HG03280 (cell line): ENCODE measurements at regions not wholly inside any gene's neighbourhood (a gene's known extent, or its start where the extent isn't known, plus 50 kb on each side); places are given as distances from the start of the nearest gene placed in this dataset.

Experiments used
- ATAC-seq: cut with Tn5 transposase; IDR thresholded peaks from one replicate; pipeline ENCODE4 v1.9.1; 2021; ENCODE audit warnings: mild to moderate bottlenecking, moderate library complexity; ENCODE audit not compliant: unreplicated experiment

DNA sequence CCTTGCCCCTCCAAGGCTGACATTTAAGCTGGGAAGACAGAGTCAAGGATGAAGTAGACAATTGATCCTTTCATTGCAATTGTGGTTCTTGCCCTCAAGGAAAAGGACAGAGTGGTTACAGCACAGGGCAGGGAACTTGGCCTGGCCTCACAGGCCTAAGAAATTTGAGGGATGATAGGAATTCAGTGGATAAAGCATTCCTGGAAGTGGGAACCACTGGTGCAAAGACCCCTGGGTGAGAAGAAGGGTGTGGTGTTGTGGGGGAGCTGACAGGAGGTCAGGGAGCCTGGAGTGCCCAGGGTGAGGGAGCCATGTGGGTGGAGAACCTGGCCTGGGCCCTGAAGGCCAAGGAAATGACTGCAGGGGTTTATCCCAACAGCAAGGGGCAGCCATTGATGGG is 287.4 kb downstream of the UACA start:
- no peak for ATAC-seq

DNA sequence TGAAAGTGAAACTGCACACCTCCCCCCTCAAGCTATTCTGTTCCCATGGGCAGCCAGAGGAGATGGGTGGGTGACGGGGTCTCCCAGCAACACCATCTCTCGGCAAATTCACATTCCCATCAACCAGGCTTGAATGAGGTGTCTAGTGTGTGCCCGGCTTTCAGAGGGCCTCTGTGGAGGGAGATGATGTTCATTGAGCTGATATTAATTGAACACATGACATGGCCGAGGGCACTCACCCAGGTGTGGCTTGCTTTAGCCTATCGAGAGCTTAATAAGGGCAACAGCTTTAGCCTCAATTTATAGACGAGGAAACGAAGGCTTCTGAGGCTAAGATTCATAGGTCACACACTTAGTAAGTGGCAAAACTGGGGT is 288.0 kb downstream of the UACA start:
- ATAC-seq, result no peak

DNA sequence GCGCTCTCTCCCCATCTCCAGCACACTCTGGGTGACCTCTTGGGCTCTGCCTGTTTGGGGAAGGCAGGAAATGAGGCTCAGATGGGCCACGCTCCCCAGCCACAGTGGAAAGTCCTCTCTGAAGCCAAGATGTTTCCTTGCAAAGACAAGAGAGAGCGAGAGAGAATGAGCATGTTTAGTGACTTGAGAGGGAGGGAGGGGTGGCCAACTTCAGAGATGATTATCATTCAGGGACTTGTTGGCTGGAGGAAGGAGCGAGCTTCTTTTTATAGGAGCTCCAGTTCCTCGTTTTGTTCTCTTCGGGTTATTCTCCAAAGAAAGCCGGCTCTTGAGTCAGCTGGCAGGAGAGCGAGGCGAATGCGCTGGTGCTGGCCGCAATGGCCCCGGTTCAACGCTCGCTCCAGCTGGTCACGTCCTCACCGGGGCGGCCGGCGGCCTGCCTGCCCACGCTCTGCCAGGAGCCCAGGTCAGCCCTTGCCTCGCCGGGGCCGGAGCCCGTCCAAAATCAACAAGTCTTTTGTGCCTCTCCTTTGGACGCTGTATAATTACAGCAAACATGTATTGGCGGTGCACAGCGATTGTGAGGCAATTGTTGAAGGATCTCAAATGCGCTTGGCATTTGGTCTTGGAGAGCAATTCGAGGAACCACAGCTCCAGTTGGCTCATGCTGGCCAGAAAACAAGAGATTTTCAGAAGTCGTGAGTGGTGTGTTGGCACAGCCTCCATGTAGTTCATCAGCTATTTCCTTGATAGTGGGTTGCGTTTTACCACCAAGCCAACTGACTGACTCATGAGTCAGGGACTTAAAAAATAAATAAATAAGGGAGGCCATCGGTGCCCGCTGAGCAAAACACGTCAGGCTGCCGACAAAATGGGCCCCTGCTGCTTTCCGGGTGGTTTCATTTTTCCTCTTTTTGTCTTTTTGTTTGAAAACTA is 288.6 kb downstream of the UACA start:
- ATAC-seq, result no peak

DNA sequence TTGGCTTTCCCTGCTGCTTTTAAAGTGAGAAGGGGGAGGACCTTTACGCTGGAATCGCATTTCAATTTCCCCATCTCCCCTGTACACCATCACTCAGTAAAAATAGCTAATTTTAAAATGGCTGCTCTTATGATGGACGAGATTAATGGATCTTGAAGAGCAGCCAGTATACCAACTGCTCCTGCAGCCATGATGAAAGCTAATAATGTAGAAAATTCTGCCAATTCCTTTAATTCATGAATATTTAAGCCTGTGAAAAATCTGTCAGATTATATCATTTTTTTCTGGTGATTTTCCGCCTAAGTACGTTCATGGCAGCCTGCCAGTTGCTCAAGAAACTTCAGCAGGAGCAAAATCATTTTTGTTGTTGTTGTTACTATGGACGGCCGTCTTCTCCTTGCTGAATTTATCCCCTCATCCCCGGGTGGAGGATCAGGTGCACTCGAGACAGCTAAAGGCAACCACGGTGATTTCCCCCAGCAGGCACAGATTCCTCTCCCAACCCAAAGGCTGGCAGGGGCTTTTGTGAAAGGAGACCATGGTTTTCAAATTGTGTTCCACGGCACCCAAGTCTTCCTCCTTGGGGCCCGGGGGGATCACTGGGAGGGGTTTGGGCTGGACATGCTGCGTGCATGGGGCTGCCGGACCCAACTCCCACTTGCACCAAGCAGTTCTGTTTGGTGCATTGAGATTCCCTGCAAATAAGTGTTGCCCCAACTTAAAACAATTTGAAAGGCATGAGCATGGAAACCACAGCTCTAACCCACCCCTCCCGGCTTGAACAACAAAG is 289.6 kb downstream of the UACA start:
- no peak for ATAC-seq

DNA sequence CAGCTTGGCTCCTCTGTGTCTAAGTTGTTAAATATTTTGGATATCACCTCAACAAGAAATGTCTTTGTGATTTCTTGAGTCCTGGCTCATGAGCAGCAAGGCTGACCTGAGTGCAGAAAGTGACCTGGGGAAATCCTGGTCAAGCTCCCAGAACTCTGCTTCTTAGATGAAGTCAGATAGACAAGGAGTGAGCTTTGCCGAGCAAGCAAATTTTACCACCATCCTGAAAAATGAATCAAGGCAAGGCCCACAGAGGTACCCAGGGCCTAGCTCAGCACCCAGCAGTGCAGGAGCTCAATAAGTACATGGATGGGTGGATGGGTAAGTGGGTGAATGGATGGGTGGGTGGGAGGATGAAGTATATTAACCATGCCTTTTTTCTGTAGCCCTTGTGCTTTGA is 291.8 kb downstream of the UACA start:
- no peak for ATAC-seq

DNA sequence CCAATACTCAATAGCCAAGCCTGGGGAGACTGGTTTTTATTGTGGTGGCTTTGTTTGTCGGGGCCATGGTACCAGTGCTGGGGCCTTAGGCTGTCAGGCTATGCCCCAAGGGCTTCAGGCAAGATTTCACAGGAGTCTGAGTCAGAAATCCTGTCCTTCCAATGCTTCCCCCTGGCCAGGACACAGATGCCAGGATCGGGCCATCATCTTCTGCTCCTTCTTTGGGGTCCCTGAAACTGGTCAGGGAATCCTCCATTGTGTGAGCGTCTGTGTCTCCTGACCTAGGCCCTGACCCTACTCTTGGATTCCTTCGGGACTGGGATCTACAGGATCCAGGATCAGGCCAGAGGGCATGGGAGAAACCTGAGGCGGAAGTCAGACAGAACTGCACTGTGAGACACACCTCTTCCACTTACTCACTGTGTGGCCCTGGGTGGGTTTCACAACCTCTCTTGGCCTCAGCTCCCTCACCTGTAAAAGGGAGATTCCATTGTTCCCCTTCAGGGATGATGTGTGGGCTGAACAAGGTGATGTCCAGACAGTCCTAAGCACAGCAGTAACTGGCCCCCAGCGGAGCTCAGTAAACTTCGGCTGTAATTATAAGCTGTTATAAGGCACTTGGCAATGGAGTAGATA is 292.7 kb downstream of the UACA start:
- no peak for ATAC-seq

DNA sequence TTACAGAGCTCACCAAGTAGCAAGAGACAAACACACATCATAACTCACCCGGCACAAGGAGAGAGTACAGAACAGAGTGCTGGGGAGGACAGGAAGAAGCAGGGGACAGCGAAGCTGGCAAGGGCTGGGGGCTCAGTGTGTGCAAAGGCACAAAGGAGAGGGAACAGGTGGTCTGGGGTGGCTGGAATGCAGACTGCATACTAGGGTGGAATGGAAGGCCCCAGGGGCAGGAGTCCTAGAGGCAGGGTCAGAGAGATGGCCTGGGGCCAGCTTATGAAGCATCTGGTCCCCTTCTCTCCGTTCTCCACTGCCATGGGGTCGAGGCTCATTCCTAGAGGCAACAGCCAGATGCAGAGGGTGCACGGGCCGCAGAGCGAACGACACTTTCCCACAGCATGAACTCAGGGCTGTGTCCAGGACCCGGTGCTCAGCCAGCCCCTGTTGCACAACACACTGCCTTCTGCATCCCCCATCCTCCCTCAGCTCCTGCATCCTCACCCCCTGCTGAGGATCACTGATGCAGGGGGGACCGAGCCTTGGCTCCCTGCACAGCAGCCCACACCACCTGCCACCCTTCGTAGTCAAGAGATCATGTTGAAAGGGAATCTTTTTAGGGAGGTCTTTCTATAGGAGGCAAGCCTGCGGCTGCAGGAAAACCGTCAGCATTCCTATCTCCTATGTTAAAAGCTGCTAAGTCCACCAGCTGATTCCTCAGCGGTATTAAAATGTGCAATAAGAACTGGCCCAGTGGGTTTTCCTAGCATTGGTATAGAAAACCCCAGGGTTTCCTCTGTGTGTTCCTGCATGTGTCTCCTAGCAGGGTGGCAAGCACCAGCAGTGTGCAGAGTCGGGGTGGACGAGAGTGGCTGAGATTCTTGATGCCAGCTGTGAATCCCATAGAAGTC is 293.5 kb downstream of the UACA start:
- ATAC-seq, result no peak

DNA sequence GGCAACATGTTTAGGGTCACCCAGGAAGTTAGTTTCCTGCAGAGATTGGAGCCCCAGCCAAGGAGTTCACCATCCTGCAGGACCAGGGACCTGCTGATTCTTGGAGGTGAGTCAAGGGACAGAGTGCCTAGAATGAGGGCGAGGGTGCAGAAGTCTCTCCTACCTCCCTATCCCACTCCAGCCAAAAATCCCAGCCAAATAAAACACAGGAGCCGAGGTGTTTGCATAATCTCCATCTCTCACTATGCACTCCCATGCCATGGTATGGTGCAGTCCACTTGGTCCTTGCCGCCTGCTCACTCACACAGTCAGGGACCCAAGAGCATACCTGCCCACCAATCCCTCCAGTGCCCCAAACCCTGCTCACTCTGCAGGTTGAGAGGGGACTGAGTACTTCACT is 294.2 kb downstream of the UACA start:
- ATAC-seq, result no peak

DNA sequence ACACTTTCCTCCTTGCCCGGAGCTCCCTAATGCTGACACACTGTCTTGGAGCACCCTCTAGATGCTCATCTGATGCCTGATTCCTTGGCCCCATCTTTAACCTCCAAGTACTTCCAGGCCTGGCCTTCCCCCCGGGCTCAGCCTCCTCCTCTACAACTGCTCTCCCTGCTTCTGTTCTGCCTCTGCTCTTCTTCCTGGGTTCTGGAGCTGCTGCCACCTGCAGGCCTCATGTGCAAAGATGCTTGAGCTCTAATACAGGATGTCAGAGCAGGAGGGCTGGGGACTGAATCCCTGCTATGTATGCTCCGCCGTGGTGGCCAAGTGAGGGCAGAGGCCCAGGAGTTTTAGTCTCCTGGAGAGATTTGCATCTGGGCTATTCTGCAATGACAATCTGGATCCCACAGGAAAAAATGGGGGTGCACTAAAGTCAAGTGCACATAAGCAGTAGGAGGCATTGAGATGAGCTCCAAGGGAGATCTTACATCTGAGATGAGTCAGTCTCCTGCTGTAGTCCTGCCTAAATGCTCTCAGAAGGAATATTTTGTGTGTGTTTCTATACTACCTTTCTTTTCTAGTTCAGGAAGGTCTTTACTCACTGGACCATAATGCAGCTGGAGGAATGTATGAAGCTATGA is 296.3 kb downstream of the UACA start:
- peak; percentile 37 for ATAC-seq

DNA sequence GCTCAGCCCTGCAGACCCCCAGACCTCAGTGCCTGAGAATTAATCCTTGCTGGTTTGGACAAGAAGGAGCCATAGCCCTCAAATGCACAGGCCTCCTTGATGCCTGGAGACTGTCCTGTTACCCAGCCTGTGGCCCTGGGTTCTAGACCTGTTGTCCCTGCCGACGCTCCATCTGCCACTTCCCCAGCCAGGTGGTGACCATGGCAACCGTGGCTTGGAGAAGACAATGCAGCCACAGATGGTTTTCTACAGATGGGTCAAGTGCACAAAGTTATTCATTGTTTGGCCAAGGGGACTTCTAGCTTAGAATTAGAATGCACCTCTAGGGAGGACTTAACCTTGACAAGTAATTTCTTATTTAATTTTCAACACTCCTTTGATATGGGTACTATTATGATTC is 297.1 kb downstream of the UACA start:
- no peak for ATAC-seq

DNA sequence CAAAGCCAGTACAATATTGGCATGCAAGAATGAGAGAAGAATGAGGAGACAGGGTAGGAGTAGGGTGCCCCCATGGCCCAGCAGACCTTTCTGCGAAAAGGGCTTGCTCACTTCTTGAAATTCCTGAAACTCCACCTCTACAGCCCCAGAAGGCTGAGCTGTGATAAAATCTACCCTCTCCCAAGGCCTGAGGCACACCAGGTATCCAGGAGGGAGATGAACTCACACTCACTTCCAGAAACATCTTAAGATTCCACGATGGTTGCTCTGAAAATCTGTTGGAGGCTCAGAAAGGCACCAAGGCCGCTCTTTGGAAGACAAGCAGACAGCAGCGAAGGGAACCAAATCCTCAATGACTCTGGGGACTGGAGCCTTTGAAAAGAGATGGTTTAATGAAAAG is 297.5 kb downstream of the UACA start:
- no peak for ATAC-seq

DNA sequence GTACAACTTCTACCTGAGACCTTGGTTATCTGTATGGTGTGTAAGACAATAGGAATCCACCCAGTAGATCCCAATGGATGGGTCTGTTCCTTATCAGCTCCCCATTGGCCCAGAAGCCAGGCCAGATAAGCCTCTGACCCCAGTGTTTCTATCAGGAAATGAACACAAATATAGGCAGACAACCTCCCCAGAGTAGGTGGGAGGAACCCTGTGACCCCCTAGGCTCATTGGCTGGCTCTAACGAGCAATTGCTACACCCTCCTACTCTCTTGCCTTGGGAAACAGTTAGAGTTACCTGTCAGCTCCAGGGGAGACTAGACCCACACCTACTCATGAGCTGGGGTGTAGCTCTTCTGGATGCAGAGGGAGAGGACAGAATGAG is 299.9 kb downstream of the UACA start:
- peak; percentile 20 for ATAC-seq

DNA sequence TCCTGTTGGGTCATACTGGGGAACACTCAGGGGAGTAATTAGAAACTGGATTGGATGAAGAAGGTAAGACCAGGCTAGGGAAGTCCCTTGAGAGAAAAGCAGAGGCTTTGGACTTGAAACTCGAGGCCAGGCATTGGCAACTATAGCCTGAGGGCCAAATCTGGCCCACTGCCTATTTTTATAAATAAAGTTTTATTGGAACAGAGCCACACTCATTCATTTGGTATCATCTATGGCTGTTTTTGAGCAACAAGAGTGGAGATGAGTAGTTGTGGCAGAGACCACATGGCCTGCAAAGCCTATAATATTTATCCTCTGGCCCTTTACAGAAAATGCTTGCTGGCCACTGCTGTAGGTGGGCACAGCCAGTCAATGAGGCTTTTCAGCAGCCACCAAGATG is 301.4 kb downstream of the UACA start:
- ATAC-seq, result no peak

DNA sequence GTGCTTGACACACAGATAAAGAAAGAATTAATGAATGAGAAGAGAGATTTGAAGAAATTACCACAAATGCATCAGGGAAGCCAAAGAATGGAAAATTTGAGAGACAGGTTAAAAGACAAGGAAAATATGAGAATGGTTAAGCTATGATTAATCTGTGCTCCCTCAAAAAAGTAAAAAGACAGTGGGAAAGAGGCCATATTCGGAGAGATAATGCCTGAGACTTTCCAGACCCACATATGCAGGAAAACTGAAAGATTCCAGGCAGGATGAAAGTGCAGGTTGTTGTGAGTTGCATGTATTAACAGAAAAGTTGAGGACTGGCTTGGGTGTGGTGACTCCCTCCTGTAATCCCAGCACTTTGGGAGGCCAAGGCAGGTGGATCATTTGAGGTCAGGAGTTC is 302.3 kb downstream of the UACA start:
- no peak for ATAC-seq

DNA sequence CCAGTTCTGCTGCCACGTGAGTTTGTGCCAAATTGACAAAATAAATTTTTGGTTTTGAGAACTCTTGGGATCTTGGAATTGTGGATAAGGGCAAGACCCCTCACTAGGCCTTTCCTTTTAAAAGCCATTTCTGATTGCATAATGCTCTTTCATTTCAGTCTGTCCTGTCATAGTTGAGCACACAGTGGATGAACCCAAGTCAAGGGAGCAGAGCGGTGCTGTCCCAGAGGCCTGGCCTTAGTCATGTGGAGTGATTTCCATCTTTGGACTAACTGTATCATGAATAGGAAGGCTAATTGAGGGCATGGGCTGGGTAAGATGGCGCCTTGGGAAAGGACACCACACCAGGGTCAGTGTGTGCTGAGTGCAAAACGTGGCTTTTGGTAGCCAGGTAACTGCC is 304.0 kb downstream of the UACA start:
- ATAC-seq, result no peak

DNA sequence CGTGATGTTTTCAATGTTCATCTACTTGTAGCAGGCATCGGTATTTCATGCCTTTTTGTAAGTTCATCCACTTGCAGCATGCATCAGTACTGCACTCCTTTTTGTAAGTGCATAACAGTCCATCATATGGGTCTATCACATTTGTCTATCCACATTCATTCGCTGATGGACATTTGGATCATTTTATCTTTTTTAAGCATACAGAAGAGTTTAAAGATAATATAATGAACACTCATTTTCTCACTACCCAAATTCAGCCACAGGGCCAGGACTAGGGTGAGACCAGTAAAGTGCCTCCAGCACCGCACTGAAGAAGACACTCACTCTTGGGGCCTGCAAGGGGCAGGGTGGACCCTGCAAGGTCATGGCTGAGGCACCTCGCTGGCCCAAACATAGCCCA is 309.6 kb downstream of the UACA start:
- no peak for ATAC-seq

DNA sequence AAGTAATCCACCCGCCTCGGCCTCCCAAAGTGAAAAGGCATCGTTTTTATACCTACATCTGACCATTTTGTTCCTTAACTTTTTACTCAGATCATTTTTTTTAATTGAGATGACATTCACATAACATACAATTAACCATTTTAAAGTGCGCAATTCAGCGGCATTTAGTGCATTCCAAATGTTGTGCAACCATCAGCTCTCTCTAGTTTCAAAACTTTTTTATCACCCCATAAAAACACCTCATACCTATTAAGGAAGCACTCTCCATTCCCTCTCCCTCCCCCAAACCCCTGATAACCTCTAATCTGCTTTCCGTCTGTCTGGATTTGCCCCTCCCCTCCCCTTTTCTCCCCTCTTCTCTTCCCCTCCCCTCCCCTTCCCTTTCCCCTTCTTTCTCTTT is 310.1 kb downstream of the UACA start:
- ATAC-seq, result no peak

DNA sequence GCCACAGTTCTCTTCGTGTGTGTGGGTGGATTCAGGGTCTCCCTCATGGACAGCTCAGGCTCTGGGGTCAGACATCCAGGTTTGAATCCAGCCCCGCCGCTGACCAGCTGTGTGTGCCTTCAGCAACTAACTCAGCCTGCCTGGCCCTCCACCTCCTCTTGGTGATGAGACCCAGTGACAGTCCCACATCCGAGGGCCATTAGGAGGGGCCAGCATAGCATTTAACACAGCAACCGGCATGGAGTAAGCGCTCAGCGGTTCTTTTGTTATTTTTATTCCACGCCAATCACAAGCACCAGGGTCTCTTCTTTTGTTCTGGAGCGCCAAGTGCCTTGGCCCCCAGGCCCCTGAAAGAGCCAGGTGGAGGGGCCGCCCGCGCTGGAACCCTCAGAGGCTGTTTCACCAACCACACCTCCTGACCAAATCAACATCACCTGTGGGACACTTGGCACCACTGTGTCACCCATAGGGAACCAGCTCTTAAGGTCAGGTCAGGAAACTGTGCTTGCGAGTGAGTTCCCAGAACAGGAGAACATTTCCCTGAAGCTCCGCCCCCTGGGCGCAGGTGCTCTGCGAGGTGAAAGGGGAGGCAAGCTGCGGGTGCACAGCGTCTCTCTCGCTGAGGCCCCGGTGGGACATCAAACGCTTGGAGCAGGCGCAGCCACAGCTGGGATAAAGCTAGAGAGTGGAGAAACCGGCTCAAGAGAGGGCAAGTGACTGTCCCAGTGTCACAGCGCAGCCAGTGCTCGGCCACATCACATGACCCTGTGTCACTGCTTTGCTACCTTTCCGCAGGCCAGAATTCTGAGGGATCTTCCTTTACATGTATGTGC is 311.3 kb downstream of the UACA start:
- ATAC-seq, result no peak

DNA sequence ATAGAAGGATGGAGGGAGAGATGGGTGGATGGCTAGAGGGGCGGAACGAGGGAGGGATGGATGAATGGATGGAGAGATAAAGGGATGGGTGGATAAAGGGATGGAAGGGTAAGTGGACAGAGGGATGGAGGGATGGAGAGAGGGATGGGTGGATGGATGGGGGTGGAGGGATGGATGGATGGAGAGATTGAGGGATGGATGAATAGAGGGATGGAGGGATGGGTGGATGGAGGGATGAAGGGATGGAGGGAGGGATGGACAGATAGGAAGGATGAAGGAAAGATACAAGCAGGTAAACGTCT is 313.3 kb downstream of the UACA start:
- ATAC-seq, result no peak
